GM19240 (cell line): ENCODE measurements at regions not wholly inside any gene's neighbourhood (a gene's known extent, or its start where the extent isn't known, plus 50 kb on each side); places are given as distances from the start of the nearest gene placed in this dataset.

Experiments used
- DNase-seq: peaks from one replicate; pipeline ENCODE4 v3.0.0; 2011; ENCODE audit warnings: low spot score; ENCODE audit not compliant: insufficient read length

GRCh38 chr16:13550254-13550653 lies 369.7 kb upstream of the ERCC4 start:
- no peak for DNase-seq

GRCh38 chr16:13552062-13552959 lies 367.6 kb upstream of the ERCC4 start:
- DNase-seq: no peak

GRCh38 chr16:13552960-13553257 lies 367.0 kb upstream of the ERCC4 start:
- no peak for DNase-seq

DNA sequence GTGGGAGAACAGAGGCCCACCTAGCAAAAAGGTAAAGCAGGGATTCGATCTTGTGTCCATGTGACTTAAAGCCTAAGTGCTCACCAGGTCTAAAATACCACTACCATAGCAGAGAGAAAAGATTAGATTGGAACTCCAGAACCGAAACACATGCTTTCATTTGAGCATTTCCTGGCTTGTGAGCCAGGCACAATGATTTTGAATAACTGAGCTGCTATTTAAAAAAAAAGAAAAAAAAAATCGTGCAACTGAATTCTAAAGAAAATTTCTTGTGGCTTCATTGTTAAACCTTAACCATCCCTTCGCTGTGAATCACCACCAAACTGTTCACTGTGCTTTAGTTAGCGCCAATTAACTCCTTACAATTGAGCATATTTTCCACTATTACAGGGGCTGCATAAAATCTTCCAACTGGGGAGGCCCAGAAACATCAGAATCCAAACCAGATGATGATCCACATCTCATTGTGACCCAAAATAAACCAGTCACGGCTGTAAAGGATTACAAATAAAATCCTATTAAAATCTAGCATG lies 366.4 kb upstream of the ERCC4 start:
- DNase-seq: no peak

DNA sequence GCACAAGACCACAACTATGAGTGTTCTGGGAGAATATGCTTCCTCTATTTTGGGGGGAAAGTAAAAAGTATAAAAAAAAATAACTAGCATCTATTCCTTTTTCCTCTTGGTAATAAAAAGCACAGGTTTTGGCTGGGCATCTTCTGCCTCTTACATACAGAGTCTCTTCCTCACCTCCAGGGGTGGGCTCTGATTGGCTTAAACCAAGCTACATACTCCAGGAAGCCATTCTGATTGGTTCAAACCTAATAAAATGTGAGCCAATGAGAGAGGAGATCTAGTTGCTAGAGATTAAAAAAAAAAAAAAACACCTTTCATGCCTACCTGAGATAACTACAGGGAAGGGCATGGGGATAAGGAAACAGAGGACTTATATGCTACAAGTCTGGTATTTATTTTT lies 365.9 kb upstream of the ERCC4 start:
- no peak for DNase-seq

GRCh38 chr16:13554643-13555042 lies 365.3 kb upstream of the ERCC4 start:
- no peak for DNase-seq

DNA sequence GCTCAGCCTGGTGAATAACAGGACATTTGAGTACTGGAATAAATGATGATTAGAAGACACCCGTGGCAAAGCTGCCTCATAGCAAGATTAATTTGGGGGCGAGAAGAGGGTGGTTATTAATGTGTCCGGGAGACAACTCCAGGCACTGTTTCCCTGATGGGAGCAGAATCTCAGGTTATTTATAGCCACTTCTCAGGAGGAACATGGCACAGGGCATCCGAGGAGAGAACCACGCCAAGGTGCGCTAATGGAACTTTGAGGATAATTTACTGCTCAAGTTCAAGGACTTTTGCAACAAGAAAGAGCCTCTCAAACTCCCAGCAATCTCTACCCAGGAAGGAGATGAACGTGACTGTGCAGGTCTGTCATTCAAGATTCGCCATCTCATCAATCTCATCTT lies 362.5 kb upstream of the ERCC4 start:
- DNase-seq: no peak

- DNase-seq: no peak
These were observed 361.2 kb upstream of the ERCC4 start for GRCh38 chr16:13558752-13559151.

- no peak for DNase-seq
These were observed 360.3 kb upstream of the ERCC4 start for GRCh38 chr16:13559624-13560023.

- DNase-seq: no peak
These were observed 359.8 kb upstream of the ERCC4 start for GRCh38 chr16:13560151-13560550.

GRCh38 chr16:13561291-13562070 lies 358.5 kb upstream of the ERCC4 start:
- DNase-seq: no peak

- no peak for DNase-seq
These were observed 351.2 kb upstream of the ERCC4 start for GRCh38 chr16:13568803-13569202.

GRCh38 chr16:13569986-13570385 lies 350.0 kb upstream of the ERCC4 start:
- DNase-seq: no peak

DNA sequence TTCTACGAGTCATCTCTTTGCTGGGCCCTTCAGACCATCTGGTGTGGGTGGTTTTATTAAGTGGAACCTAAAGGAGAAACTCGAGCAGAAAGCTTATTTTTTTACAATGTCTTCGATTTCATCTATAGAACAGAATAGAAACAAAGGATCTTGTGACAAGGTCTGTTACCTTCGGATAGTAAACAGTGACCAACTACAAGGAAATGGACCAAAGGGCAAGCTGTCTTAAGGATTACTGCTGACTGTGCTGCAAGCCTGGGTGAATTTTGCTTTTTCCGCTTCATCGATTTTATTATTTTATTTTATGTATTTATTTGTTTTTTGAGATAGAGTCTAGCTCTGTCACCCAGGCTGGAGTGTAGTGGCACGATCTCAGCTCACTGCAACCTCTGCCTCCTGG lies 348.9 kb upstream of the ERCC4 start:
- DNase-seq: no peak

DNA sequence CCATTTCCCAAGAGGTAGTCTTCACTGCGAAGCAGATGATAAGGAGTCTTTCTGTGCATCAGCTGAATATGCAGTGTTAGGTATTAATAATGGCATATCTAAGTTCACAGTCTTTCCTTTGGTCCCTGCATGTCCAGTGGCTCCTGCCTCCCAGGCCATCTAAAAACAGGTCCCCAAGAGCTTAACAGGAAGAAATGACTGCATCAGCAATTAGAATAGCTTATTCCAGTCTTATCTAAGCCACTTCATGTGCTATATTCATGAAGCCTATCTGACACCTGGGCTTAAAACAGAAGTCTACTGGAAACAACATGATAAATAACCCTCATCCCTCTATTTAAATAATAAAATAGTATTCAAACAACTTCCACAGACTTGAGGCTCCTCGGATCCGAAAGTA lies 346.1 kb upstream of the ERCC4 start:
- no peak for DNase-seq

GRCh38 chr16:13586051-13586450 lies 333.9 kb upstream of the ERCC4 start:
- no peak for DNase-seq

DNA sequence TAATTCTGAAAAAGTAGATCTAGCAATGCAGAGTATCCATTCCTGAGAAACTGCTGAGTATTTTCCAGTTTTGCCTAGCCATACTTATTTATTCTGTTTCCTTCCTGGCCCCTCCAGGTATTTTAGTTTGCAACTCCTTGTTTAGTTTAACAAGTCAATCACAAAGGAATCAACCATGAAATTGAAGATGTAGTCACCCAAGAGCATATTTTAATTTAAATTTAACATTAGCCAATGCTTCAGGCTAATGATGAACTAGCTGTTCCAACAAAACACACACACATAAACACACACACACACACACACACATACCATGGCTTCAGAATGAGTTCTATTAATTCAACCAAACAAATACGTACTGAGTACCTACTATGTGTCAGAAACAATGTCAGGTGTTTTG lies 332.8 kb upstream of the ERCC4 start:
- no peak for DNase-seq

DNA sequence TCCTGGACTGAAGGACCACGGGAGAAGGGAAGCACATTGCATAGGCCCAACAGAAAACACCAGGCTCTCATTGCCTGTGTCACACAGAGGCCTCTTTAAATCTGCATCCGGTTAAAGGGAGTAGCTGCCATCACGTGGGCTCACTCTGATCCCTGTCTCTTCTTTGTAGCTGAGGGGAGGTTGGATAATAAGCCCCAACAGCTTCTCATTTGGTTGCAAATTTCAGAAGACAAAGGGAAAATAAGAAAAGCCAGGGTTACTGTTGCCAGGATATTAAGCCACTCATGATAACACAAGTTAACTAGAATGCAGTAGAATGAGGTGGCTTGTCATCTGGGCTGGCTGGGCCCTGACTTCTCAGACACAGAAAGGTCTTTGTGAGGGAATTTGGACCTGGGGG lies 325.1 kb upstream of the ERCC4 start:
- no peak for DNase-seq

GRCh38 chr16:13606804-13607203 lies 313.1 kb upstream of the ERCC4 start:
- no peak for DNase-seq

GRCh38 chr16:13607289-13607688 lies 312.7 kb upstream of the ERCC4 start:
- DNase-seq: no peak

- no peak for DNase-seq
These were observed 308.4 kb upstream of the ERCC4 start for GRCh38 chr16:13611596-13611995.

- no peak for DNase-seq
These were observed 307.3 kb upstream of the ERCC4 start for GRCh38 chr16:13612623-13613022.

GRCh38 chr16:13613165-13613564 lies 306.8 kb upstream of the ERCC4 start:
- no peak for DNase-seq
